LNCaP clone FGC (cell line): ENCODE measurements at regions not wholly inside any gene's neighbourhood (a gene's known extent, or its start where the extent isn't known, plus 50 kb on each side); places are given as distances from the start of the nearest gene placed in this dataset.

Experiments used
- DNase-seq: peaks from one replicate; pipeline ENCODE4 v3.0.0-alpha.2; 2011; ENCODE audit warnings: low read depth
- H3K4me3 ChIP-seq: 2 replicates; pipeline ENCODE4 v1.5.1; 2011; ENCODE audit warnings: mild to moderate bottlenecking, low read depth, low read length, control low read depth
- CTCF ChIP-seq: IDR thresholded peaks from 2 replicates; pipeline ENCODE4 v1.5.1; 2012; ENCODE audit warnings: mild to moderate bottlenecking; ENCODE audit not compliant: control insufficient read depth, insufficient read depth; ENCODE audit errors: extremely low read depth

GRCh38 chr6:20038410-20039204, 173.7 kb downstream of the MBOAT1 start:
- no peak for TF ChIP-seq CTCF
- DNase-seq: no peak

DNA sequence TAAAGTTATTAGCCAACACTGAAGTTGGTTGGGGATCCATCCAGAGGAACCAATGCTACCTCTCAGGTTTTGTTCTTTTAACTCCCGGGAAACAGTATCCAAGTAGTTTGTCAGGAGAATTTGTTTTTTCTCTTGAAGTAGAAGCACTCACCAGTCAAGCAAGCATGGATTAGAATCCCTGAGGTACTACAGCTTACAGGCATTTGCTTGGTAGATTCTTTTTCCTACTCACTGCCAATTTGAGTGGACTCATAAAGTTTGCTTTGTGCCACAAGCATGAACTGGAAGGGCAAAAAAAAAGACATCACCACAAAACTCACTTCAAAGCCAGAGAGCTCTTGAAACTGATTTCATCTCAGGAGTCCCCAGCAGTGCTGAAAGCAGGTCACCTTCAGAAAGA, 167.4 kb downstream of the MBOAT1 start:
- no peak for TF ChIP-seq CTCF
- no peak overlapping the region for H3K4me3 ChIP-seq
- DNase-seq: no peak

More at GRCh38 chr6:20038410-20039204, 173.7 kb downstream of the MBOAT1 start:
- no peak overlapping the region for H3K4me3 ChIP-seq
